Neural cell (in vitro differentiated cells): ENCODE measurements at regions not wholly inside any gene's neighbourhood (a gene's known extent, or its start where the extent isn't known, plus 50 kb on each side); places are given as distances from the start of the nearest gene placed in this dataset.

Experiments
- CTCF ChIP-seq: fragments of 450-650 bp; IDR thresholded peaks from 2 replicates; pipeline ENCODE4 v1.5.1; 2014; ENCODE audit warnings: antibody characterized with exemption, mild to moderate bottlenecking, moderate library complexity; ENCODE audit not compliant: poor library complexity, severe bottlenecking
- EP300 ChIP-seq: fragments of 450-650 bp; conservative IDR thresholded peaks from 2 replicates; pipeline ENCODE4 v1.6.1; 2014; ENCODE audit warnings: antibody characterized with exemption, mild to moderate bottlenecking, moderate library complexity; ENCODE audit not compliant: poor library complexity, severe bottlenecking
- EZH2 ChIP-seq: fragments of 200-600, 300-800 bp; shearing (Covaris generic), sonication (generic); IDR thresholded peaks from 2 replicates; pipeline ENCODE4 v1.6.1; 2014; ENCODE audit warnings: antibody characterized with exemption, low read length, borderline replicate concordance, mild to moderate bottlenecking; ENCODE audit not compliant: insufficient read depth, poor library complexity, severe bottlenecking
- TF ChIP-seq, protein P1 (sequence below): IDR thresholded peaks from 2 replicates; pipeline ENCODE4 v1.6.1; 2012; ENCODE audit warnings: borderline replicate concordance

DNA sequence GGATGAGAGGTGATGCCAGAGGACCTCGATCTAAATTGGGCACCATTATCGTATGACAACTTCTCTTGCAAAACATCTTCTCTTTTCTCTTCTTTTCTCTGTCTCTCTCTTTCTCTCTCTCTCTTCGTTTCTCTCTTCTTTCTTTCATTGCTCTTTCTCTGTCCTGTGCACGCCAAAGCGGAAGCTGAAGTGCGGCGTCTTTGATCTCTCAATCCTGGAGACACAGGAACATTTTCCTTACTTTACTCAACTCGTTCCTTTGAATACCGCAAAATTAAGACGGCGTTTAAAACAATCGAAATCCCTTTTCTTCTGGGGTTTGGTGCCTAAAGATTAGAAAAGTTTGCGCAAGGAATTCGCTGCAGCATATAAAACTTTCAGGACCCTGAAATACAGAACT is 176.6 kb downstream of the KDM5D start:
- TF ChIP-seq CTCF (no peak), EP300 (no peak), EZH2 (no peak)
- TF ChIP-seq, protein P1, sequence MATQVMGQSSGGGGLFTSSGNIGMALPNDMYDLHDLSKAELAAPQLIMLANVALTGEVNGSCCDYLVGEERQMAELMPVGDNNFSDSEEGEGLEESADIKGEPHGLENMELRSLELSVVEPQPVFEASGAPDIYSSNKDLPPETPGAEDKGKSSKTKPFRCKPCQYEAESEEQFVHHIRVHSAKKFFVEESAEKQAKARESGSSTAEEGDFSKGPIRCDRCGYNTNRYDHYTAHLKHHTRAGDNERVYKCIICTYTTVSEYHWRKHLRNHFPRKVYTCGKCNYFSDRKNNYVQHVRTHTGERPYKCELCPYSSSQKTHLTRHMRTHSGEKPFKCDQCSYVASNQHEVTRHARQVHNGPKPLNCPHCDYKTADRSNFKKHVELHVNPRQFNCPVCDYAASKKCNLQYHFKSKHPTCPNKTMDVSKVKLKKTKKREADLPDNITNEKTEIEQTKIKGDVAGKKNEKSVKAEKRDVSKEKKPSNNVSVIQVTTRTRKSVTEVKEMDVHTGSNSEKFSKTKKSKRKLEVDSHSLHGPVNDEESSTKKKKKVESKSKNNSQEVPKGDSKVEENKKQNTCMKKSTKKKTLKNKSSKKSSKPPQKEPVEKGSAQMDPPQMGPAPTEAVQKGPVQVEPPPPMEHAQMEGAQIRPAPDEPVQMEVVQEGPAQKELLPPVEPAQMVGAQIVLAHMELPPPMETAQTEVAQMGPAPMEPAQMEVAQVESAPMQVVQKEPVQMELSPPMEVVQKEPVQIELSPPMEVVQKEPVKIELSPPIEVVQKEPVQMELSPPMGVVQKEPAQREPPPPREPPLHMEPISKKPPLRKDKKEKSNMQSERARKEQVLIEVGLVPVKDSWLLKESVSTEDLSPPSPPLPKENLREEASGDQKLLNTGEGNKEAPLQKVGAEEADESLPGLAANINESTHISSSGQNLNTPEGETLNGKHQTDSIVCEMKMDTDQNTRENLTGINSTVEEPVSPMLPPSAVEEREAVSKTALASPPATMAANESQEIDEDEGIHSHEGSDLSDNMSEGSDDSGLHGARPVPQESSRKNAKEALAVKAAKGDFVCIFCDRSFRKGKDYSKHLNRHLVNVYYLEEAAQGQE: no peak
